Lung (tissue), 11 donors: ENCODE measurements at regions not wholly inside any gene's neighbourhood (a gene's known extent, or its start where the extent isn't known, plus 50 kb on each side); places are given as distances from the start of the nearest gene placed in this dataset.
A peak's percentile ranks its signal among the peaks of the same experiment; 100 is the strongest.

Experiments
- ATAC-seq: fragments of 200-7000 bp; cut with Tn5 transposase; one replicate; pipeline ENCODE4 v1.9.1; 2020; ENCODE audit warnings: moderate number of reproducible peaks; ENCODE audit not compliant: insufficient read depth, low FRiP score
- DNase-seq, 3 donors: peaks; one replicate each; pipeline ENCODE4 v3.0.0-alpha.2; 2013 to 2017
- H3K27ac ChIP-seq, 2 donors: one replicate each; pipeline ENCODE4 v1.5.1; 2013; ENCODE audit warnings: mild to moderate bottlenecking in 2 of 2, moderate library complexity in 2 of 2, control low read depth in 1 of 2, inconsistent platforms in 1 of 2, low read depth in 1 of 2, low read length in 1 of 2
- H3K27me3 ChIP-seq, 3 donors: one replicate each; pipeline ENCODE4 v1.5.1; 2013; ENCODE audit warnings: low read length in 2 of 3; ENCODE audit not compliant: control insufficient read depth in 3 of 3, insufficient read depth in 3 of 3
- H3K36me3 ChIP-seq, 4 donors: one replicate each; pipeline ENCODE4 v1.5.1; 2013; ENCODE audit warnings: low read length in 4 of 4, mild to moderate bottlenecking in 1 of 4, moderate library complexity in 1 of 4; ENCODE audit not compliant: control insufficient read depth in 4 of 4, insufficient read depth in 4 of 4
- H3K4me1 ChIP-seq, 5 donors: one replicate each; pipeline ENCODE4 v1.5.1; 2013; ENCODE audit warnings: low read length in 5 of 5, mild to moderate bottlenecking in 2 of 5, moderate library complexity in 1 of 5; ENCODE audit not compliant: control insufficient read depth in 5 of 5, insufficient read depth in 5 of 5
- H3K4me3 ChIP-seq: one replicate; pipeline ENCODE4 v1.5.1; 2013; ENCODE audit warnings: mild to moderate bottlenecking, control low read depth, moderate library complexity
- H3K9ac ChIP-seq, 2 donors: one replicate each; pipeline ENCODE4 v1.5.1; 2013; ENCODE audit warnings: low read length in 2 of 2, control low read depth in 1 of 2; ENCODE audit not compliant: insufficient read depth in 1 of 2
- H3K9me3 ChIP-seq, 4 donors: one replicate each; pipeline ENCODE4 v1.5.1; 2013; ENCODE audit warnings: low read length in 3 of 4, mild to moderate bottlenecking in 1 of 4, moderate library complexity in 1 of 4; ENCODE audit not compliant: control insufficient read depth in 4 of 4, insufficient read depth in 3 of 4
- WGBS, 2 donors: extraction: QIAGEN DNeasy Blood & Tissue Kit; methylation state at CpG; one replicate each; pipeline ENCODE4 v1.1.7; 2013; 5-methylcytosine and 5-hydroxymethylcytosine counted together
- TF ChIP-seq, protein P1 (sequence below): IDR thresholded peaks from 2 replicates; pipeline ENCODE4 v1.5.1; 2012; ENCODE audit warnings: mild to moderate bottlenecking; ENCODE audit errors: control extremely low read depth, extremely low read depth
- donor health status: control.
- donor health status: control.
- donor health status: Bipolar disorder and iron deficiency.
- donor health status: healthy.
- donor health status: DM: yes; HTN: yes; CAD: no.

DNA sequence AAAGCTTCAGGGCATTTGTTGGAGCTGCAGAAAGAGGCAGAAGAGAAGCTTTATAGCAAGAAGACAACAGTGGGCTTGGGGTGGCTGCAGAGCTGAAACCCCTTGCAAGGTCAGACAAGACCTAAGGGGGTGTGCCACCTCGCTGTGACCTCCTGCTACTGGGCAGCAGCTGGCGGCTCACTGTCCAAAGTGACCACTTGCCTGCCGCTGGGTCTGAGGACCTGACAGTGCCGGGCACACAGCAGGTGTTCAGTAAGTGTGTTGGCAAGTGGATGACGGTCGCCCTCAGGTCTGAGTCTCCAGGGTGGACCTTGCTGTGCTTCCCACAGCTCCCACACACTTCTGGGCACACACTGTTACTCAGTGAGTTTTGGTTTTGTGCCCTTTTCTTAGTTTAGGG is 336.5 kb downstream of the C16orf95 start:
- Histone ChIP-seq H3K27me3 (no peaks in the 10 kb centered on the region), H3K9ac (no peak overlapping the region), H3K9me3 (no peaks in the 10 kb centered on the region), H3K36me3 (no peaks in the 10 kb centered on the region), H3K4me3 (no peak overlapping the region), H3K4me1 (peaks cover 0 to 6% (median 0%) of the 10 kb centered on the region in 5 donors), H3K27ac (no peak overlapping the region)
- DNase-seq (no peak), ATAC-seq (no peak)
- TF ChIP-seq, protein P1, sequence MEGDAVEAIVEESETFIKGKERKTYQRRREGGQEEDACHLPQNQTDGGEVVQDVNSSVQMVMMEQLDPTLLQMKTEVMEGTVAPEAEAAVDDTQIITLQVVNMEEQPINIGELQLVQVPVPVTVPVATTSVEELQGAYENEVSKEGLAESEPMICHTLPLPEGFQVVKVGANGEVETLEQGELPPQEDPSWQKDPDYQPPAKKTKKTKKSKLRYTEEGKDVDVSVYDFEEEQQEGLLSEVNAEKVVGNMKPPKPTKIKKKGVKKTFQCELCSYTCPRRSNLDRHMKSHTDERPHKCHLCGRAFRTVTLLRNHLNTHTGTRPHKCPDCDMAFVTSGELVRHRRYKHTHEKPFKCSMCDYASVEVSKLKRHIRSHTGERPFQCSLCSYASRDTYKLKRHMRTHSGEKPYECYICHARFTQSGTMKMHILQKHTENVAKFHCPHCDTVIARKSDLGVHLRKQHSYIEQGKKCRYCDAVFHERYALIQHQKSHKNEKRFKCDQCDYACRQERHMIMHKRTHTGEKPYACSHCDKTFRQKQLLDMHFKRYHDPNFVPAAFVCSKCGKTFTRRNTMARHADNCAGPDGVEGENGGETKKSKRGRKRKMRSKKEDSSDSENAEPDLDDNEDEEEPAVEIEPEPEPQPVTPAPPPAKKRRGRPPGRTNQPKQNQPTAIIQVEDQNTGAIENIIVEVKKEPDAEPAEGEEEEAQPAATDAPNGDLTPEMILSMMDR, result no peak
- WGBS, 2 donors, result 79 to 85% methylated on average over 6 of the region's 6 CpGs

- no peak for ATAC-seq
- Histone ChIP-seq H3K27me3 (no peaks in the 10 kb centered on the region), H3K4me1 (no peaks in the 10 kb centered on the region), H3K27ac (no peak overlapping the region), H3K4me3 (no peak overlapping the region), H3K9ac (no peak overlapping the region), H3K36me3 (no peaks in the 10 kb centered on the region), H3K9me3 (no peaks in the 10 kb centered on the region)
- 75 to 84% methylated on average over 3 of the region's 3 CpGs for WGBS, 2 donors
- TF ChIP-seq, protein P1, result no peak
- no peak for DNase-seq
Measured at GRCh38 chr16:86982347-86982596, 334.9 kb downstream of the C16orf95 start.

DNA sequence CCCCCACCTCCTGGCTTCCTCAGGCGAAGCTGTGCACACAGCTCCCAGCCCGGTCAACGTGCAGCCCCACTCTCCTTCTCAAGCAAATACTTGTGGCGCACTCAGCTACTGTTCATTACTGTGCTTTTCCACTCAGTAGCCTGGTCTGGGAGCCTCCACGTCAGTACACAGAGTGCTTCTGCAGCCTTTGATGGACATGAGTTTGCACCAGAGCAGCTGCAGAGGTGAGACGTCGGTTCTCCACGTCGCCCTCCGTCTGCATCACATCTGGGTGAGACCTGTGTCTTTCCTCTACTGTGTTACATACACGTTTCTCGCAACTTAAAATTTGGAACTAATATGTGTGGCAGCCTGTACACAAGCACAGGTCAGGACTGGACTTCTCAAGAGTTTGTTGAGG is 334.3 kb downstream of the C16orf95 start:
- Histone ChIP-seq H3K9me3 (no peaks in the 10 kb centered on the region), H3K27ac (no peak overlapping the region), H3K4me3 (no peak overlapping the region), H3K9ac (no peak overlapping the region), H3K36me3 (no peaks in the 10 kb centered on the region), H3K27me3 (no peaks in the 10 kb centered on the region), H3K4me1 (no peaks in the 10 kb centered on the region)
- TF ChIP-seq, protein P1, result no peak
- ATAC-seq (no peak), DNase-seq (peak in 2 of 3 donors; percentile 33 to 41)
- WGBS, 2 donors, result 63 to 87% methylated on average over 12 of the region's 12 CpGs

DNA sequence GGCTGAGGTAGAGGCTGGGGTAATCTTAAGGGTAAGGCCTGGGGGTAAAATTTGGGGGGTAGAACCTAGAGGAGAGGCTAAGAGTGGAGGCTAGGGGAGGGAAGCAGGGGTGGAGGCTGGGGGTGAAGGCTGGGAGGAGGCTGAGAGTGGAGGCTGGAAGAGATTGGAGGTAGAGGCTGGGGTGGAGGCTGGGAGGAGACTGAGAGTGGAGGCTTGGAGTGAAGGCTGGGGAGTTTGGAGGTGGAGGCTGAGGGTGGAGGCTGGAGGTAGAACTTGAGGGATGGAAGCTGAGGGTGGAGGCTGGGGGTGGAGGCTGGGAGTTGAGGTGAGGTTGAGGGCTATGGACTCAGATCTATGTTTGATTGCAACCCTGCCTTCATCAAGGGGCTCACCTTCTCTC is 333.6 kb downstream of the C16orf95 start:
- no peak overlapping the region for H3K4me3 ChIP-seq
- ATAC-seq, result no peak
- H3K27ac ChIP-seq, result no peak overlapping the region
- H3K27me3 ChIP-seq, result no peaks in the 10 kb centered on the region
- H3K9me3 ChIP-seq, result no peaks in the 10 kb centered on the region
- no peaks in the 10 kb centered on the region for H3K36me3 ChIP-seq
- no peak for DNase-seq
- no peak overlapping the region for H3K9ac ChIP-seq
- TF ChIP-seq, protein P1, result no peak
- no peaks in the 10 kb centered on the region for H3K4me1 ChIP-seq
